H9 (cell line): ENCODE measurements at regions not wholly inside any gene's neighbourhood (a gene's known extent, or its start where the extent isn't known, plus 50 kb on each side); places are given as distances from the start of the nearest gene placed in this dataset.

ENCODE experiments used
- DNase-seq: peaks from one replicate; pipeline ENCODE4 v3.0.0-alpha.2; 2017
- H2AFZ ChIP-seq: one replicate; pipeline ENCODE4 v1.6.1; 2013; ENCODE audit warnings: mild to moderate bottlenecking, low read length, control low read depth, moderate library complexity
- H2AK5ac ChIP-seq: 2 replicates; pipeline ENCODE4 v1.6.1; 2013; ENCODE audit warnings: low read length, control low read depth, mixed read lengths; ENCODE audit not compliant: insufficient read length
- H2BK120ac ChIP-seq: one replicate; pipeline ENCODE4 v1.6.1; 2013; ENCODE audit warnings: low read depth, mild to moderate bottlenecking, low read length, control low read depth, inconsistent platforms; ENCODE audit not compliant: poor library complexity, severe bottlenecking
- H2BK12ac ChIP-seq: 2 replicates; pipeline ENCODE4 v1.6.1; 2013; ENCODE audit warnings: low read length, control low read depth, mixed read lengths, low read depth; ENCODE audit not compliant: insufficient read length
- H2BK15ac ChIP-seq: 2 replicates; pipeline ENCODE4 v1.6.1; 2013; ENCODE audit warnings: low read depth, low read length, control low read depth
- H2BK20ac ChIP-seq: one replicate; pipeline ENCODE4 v1.6.1; 2013; ENCODE audit warnings: low read depth, mild to moderate bottlenecking, low read length, control low read depth, inconsistent platforms; ENCODE audit not compliant: poor library complexity, severe bottlenecking
- H2BK5ac ChIP-seq: 2 replicates; pipeline ENCODE4 v1.6.1; 2013; ENCODE audit warnings: low read length, control low read depth, mixed read lengths; ENCODE audit not compliant: insufficient read length
- H3K14ac ChIP-seq: 2 replicates; pipeline ENCODE4 v1.6.1; 2013; ENCODE audit warnings: low read length, control low read depth; ENCODE audit not compliant: insufficient read depth
- H3K18ac ChIP-seq: 2 replicates; pipeline ENCODE4 v1.6.1; 2013; ENCODE audit warnings: low read depth, mild to moderate bottlenecking, mixed read lengths, low read length, control low read depth; ENCODE audit not compliant: insufficient read length
- H3K23ac ChIP-seq: 2 replicates; pipeline ENCODE4 v1.6.1; 2013; ENCODE audit warnings: low read length, control low read depth, mixed read lengths, low read depth; ENCODE audit not compliant: insufficient read length
- H3K23me2 ChIP-seq: 2 replicates; pipeline ENCODE4 v1.6.1; 2013; ENCODE audit warnings: low read depth, mild to moderate bottlenecking, mixed read lengths, low read length, control low read depth; ENCODE audit not compliant: insufficient read length, poor library complexity, severe bottlenecking
- H3K27ac ChIP-seq: 2 replicates; pipeline ENCODE4 v1.5.1; 2013; ENCODE audit warnings: low read length, control low read depth, mixed read lengths, low read depth; ENCODE audit not compliant: insufficient read length
- H3K27me3 ChIP-seq: 2 replicates; pipeline ENCODE4 v1.6.1; 2013; ENCODE audit warnings: low read length, control low read depth, inconsistent platforms; ENCODE audit not compliant: insufficient read depth
- H3K4ac ChIP-seq: 2 replicates; pipeline ENCODE4 v1.6.1; 2013; ENCODE audit warnings: low read depth, mild to moderate bottlenecking, control low read depth, inconsistent platforms, low read length, moderate library complexity
- H3K4me1 ChIP-seq: 2 replicates; pipeline ENCODE4 v1.6.1; 2013; ENCODE audit warnings: low read length, control low read depth, inconsistent platforms; ENCODE audit not compliant: insufficient read depth
- H3K4me2 ChIP-seq: 2 replicates; pipeline ENCODE4 v1.6.1; 2013; ENCODE audit warnings: low read length, control low read depth, mixed read lengths; ENCODE audit not compliant: insufficient read length, insufficient read depth
- H3K56ac ChIP-seq: 2 replicates; pipeline ENCODE4 v1.6.1; 2013; ENCODE audit warnings: low read depth, mild to moderate bottlenecking, mixed read lengths, low read length, control low read depth; ENCODE audit not compliant: insufficient read length
- H3K79me1 ChIP-seq: 2 replicates; pipeline ENCODE4 v1.6.1; 2013; ENCODE audit warnings: low read depth, mild to moderate bottlenecking, moderate library complexity, low read length, control low read depth, inconsistent platforms; ENCODE audit not compliant: insufficient read depth, poor library complexity, severe bottlenecking
- H3K79me2 ChIP-seq: 2 replicates; pipeline ENCODE4 v1.6.1; 2013; ENCODE audit warnings: low read length, control low read depth, inconsistent platforms; ENCODE audit not compliant: insufficient read depth
- H3K9ac ChIP-seq: 2 replicates; pipeline ENCODE4 v1.6.1; 2013; ENCODE audit warnings: low read length, control low read depth, mixed read lengths; ENCODE audit not compliant: insufficient read length; ENCODE audit errors: extremely low read depth
- H3K9me3 ChIP-seq: one replicate; pipeline ENCODE4 v1.6.1; 2013; ENCODE audit warnings: low read depth, low read length, inconsistent platforms; ENCODE audit not compliant: control insufficient read depth
- H3T11ph ChIP-seq: one replicate; pipeline ENCODE4 v1.6.1; 2013; ENCODE audit warnings: mild to moderate bottlenecking, low read length, control low read depth, inconsistent platforms
- H4K20me1 ChIP-seq: one replicate; pipeline ENCODE4 v1.6.1; 2013; ENCODE audit not compliant: control insufficient read depth, insufficient read length, insufficient read depth
- H4K5ac ChIP-seq: 2 replicates; pipeline ENCODE4 v1.6.1; 2013; ENCODE audit warnings: low read depth, mild to moderate bottlenecking, mixed read lengths, low read length, control low read depth; ENCODE audit not compliant: insufficient read length
- H4K8ac ChIP-seq: replicated peaks from 2 replicates; pipeline ENCODE4 v1.6.1; 2013; ENCODE audit warnings: low read length, control low read depth, mixed read lengths, low read depth; ENCODE audit not compliant: insufficient read length
- H4K91ac ChIP-seq: 2 replicates; pipeline ENCODE4 v1.6.1; 2013; ENCODE audit warnings: low read depth, mild to moderate bottlenecking, moderate library complexity, mixed read lengths, low read length, control low read depth; ENCODE audit not compliant: insufficient read length
- H3K27ac Mint-ChIP-seq, 3 experiments: 2 replicates in 2 of 3; 3 replicates in 1 of 3; pipeline ENCODE4 v1.8.0; 2020 to 2021; ENCODE audit warnings: mixed read lengths in 3 of 3, mild to moderate bottlenecking in 1 of 3, moderate library complexity in 1 of 3
- H3K27me3 Mint-ChIP-seq: 2 replicates; pipeline ENCODE4 v1.8.0; 2021; ENCODE audit warnings: low read depth, mild to moderate bottlenecking, moderate library complexity, mixed read lengths
- H3K36me3 Mint-ChIP-seq, 3 experiments: 2 replicates in 2 of 3; 3 replicates in 1 of 3; pipeline ENCODE4 v1.8.0; 2020 to 2021; ENCODE audit warnings: low read depth in 3 of 3, mixed read lengths in 3 of 3; ENCODE audit not compliant: insufficient read depth in 1 of 3
- H3K4me1 Mint-ChIP-seq, 2 experiments: 2 replicates each; pipeline ENCODE4 v1.8.0; 2020; ENCODE audit warnings: mixed read lengths in 2 of 2
- H3K4me3 Mint-ChIP-seq, 2 experiments: 2 replicates in 1 of 2; 3 replicates in 1 of 2; pipeline ENCODE4 v1.8.0; 2020 to 2021; ENCODE audit warnings: mild to moderate bottlenecking in 2 of 2, mixed read lengths in 2 of 2, moderate library complexity in 1 of 2
- H3K9me3 Mint-ChIP-seq, 2 experiments: 2 replicates in 1 of 2; 3 replicates in 1 of 2; pipeline ENCODE4 v1.8.0; 2020; ENCODE audit warnings: mild to moderate bottlenecking in 2 of 2, mixed read lengths in 2 of 2, moderate library complexity in 1 of 2
- CTCF ChIP-seq: fragments of 200-600 bp; sonication (generic); conservative IDR thresholded peaks from 3 replicates; pipeline ENCODE4 v1.8.0; 2021; ENCODE audit warnings: antibody characterized with exemption, mild to moderate bottlenecking

GRCh38 chr6:18545726-18546125 is 158.6 kb downstream of the RNF144B start:
- no peaks in the 10 kb centered on the region for H3K23me2 ChIP-seq
- no peak overlapping the region for H2AK5ac ChIP-seq
- no peak for TF ChIP-seq CTCF
- no peaks in the 10 kb centered on the region for H3K27me3 ChIP-seq
- H3K56ac ChIP-seq, result no peak overlapping the region
- H3K79me1 ChIP-seq, result no peaks in the 10 kb centered on the region
- no peak overlapping the region for H3K4me2 ChIP-seq
- Mint-ChIP-seq H3K36me3 (no peaks in the 10 kb centered on the region), H3K27ac (no peak overlapping the region), H3K4me1 (peaks cover 0 to 5% of the 10 kb centered on the region in 2 experiments; a peak in 1 of 4 replicates), H3K27me3 (no peaks in the 10 kb centered on the region), H3K9me3 (peaks cover 4 to 8% of the 10 kb centered on the region in 2 experiments; a peak in 3 of 5 replicates), H3K4me3 (no peak overlapping the region)
- no peak overlapping the region for H2BK12ac ChIP-seq
- no peak overlapping the region for H3K9ac ChIP-seq
- no peak overlapping the region for H2BK120ac ChIP-seq
- no peaks in the 10 kb centered on the region for H4K20me1 ChIP-seq
- H3T11ph ChIP-seq, result no peak overlapping the region
- H2BK15ac ChIP-seq, result no peak overlapping the region
- no peak overlapping the region for H4K8ac ChIP-seq
- no peak overlapping the region for H3K14ac ChIP-seq
- no peak overlapping the region for H3K18ac ChIP-seq
- no peak overlapping the region for H2AFZ ChIP-seq
- H4K91ac ChIP-seq, result no peak overlapping the region
- no peak overlapping the region for H3K23ac ChIP-seq
- no peak overlapping the region for H4K5ac ChIP-seq
- H3K4me1 ChIP-seq, result no peaks in the 10 kb centered on the region
- H3K4ac ChIP-seq, result no peak overlapping the region
- DNase-seq, result no peak
- H3K27ac ChIP-seq, result no peak overlapping the region
- H3K79me2 ChIP-seq, result no peaks in the 10 kb centered on the region
- H3K9me3 ChIP-seq, result no peaks in the 10 kb centered on the region
- no peak overlapping the region for H2BK5ac ChIP-seq
- no peak overlapping the region for H2BK20ac ChIP-seq
